Pancreas (tissue), 10 donors: ENCODE measurements at regions not wholly inside any gene's neighbourhood (a gene's known extent, or its start where the extent isn't known, plus 50 kb on each side); places are given as distances from the start of the nearest gene placed in this dataset.

Source experiments
- ATAC-seq, 4 donors: fragments of 200-7000 bp; cut with Tn5 transposase; one replicate each; pipeline versions ENCODE4 v1.8.0 to v1.9.1; 2020; ENCODE audit warnings: mild to moderate bottlenecking in 4 of 4, moderate library complexity in 4 of 4
- DNase-seq, 6 donors: peaks; one replicate each; pipeline ENCODE4 v3.0.0-alpha.2; 2020
- FAIRE-seq: peaks from 2 replicates; lab custom pipeline; 2012; peaks lifted over from hg19 to GRCh38; lab: Jason Lieb, UNC
- H3K27ac ChIP-seq, 4 donors: fragments of 200-600 bp; sonication (generic); 1 replicate in 3 of 4; 2 replicates in 1 of 4; pipeline versions ENCODE4 v1.5.0 to v1.8.0; 2020
- H3K27me3 ChIP-seq, 4 donors: fragments of 200-600 bp; one replicate each; pipeline ENCODE4 v1.8.0; 2021
- H3K36me3 ChIP-seq, 3 donors: fragments of 200-600 bp; sonication (generic) in 1 of 3; one replicate each; pipeline versions ENCODE4 v1.5.0 to v1.8.0; 2020 to 2021
- H3K4me1 ChIP-seq, 3 donors: fragments of 200-600 bp; one replicate each; pipeline ENCODE4 v1.8.0; 2021
- H3K4me3 ChIP-seq, 4 donors: fragments of 200-600 bp; sonication (generic) in 2 of 4; one replicate each; pipeline versions ENCODE4 v1.5.0 to v1.8.0; 2020 to 2021
- H3K9me3 ChIP-seq, 4 donors: fragments of 200-600 bp; one replicate each; pipeline ENCODE4 v1.8.0; 2021
- WGBS, 2 donors: extraction: QIAGEN DNeasy Blood & Tissue Kit; methylation state at CpG; one replicate each; pipeline ENCODE4 v1.1.7; 2013; 5-methylcytosine and 5-hydroxymethylcytosine counted together
- intact Hi-C, 3 donors: fragments of 100-400 bp; cut with DNase I; formaldehyde crosslinking; loops; one replicate each; pipeline versions ENCODE4 v1.11.1 to v1.14.2; 2022
- TF ChIP-seq, protein P1 (sequence below), 4 donors: fragments of 200-600 bp; sonication (generic) in 3 of 4; IDR thresholded peaks; one replicate each; pipeline versions ENCODE4 v1.5.0 to v1.8.0; 2021; ENCODE audit warnings: antibody characterized with exemption in 4 of 4
- donor health status: healthy with polysubstance abuse.
- donor health status: DM: no; HTN: no; CAD: no; lungs with moderate emphysema.
- donor health status: DM: no; HTN: no; CAD: no.
- donor health status: control.
- donor health status: control.
- donor health status: Bipolar disorder and iron deficiency.
- donor health status: DM: yes; HTN: yes; CAD: no.
- donor health status: DM: no; HTN: no; CAD: no.
- donor health status: DM: no; HTN: no; CAD: no.
- donor health status: DM: yes; HTN: yes; CAD: no.

DNA sequence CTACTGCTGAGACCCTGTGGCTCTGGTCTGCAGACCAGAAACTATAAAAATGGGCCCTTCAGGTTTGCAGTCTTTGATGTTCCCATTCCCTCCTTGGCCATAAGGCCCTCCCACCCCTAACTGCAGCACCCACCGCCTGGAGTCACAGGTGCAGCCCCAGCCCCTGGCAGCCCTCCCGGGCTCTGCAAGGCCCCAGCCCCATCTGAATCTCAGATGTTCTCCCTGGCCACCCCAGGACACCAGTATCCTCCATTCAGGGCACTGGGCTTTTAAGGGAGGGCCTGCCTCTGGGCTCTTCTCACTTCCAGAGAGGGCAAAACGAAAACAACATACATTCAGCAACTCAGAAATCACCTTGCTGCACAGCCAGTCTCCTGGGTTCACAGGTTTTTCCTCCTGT is 107.7 kb upstream of the RET start:
- TF ChIP-seq, protein P1, sequence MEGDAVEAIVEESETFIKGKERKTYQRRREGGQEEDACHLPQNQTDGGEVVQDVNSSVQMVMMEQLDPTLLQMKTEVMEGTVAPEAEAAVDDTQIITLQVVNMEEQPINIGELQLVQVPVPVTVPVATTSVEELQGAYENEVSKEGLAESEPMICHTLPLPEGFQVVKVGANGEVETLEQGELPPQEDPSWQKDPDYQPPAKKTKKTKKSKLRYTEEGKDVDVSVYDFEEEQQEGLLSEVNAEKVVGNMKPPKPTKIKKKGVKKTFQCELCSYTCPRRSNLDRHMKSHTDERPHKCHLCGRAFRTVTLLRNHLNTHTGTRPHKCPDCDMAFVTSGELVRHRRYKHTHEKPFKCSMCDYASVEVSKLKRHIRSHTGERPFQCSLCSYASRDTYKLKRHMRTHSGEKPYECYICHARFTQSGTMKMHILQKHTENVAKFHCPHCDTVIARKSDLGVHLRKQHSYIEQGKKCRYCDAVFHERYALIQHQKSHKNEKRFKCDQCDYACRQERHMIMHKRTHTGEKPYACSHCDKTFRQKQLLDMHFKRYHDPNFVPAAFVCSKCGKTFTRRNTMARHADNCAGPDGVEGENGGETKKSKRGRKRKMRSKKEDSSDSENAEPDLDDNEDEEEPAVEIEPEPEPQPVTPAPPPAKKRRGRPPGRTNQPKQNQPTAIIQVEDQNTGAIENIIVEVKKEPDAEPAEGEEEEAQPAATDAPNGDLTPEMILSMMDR (IDR thresholded peaks at IDR 0.05) = no peak
- DNase-seq (peak in 1 of 6 donors; percentile 40), FAIRE-seq (no peak), ATAC-seq (no peak)
- H3K27ac ChIP-seq = no peak overlapping the region
- no peaks in the 10 kb centered on the region for H3K9me3 ChIP-seq
- H3K4me3 ChIP-seq = no peak overlapping the region
- whole genome bisulfite sequencing, 2 donors = 70 to 71% methylated on average over 3 of the region's 3 CpGs
- H3K27me3 ChIP-seq = no peaks in the 10 kb centered on the region
- intact Hi-C loops = no loop called here
- H3K36me3 ChIP-seq = no peaks in the 10 kb centered on the region
- H3K4me1 ChIP-seq = no peaks in the 10 kb centered on the region

DNA sequence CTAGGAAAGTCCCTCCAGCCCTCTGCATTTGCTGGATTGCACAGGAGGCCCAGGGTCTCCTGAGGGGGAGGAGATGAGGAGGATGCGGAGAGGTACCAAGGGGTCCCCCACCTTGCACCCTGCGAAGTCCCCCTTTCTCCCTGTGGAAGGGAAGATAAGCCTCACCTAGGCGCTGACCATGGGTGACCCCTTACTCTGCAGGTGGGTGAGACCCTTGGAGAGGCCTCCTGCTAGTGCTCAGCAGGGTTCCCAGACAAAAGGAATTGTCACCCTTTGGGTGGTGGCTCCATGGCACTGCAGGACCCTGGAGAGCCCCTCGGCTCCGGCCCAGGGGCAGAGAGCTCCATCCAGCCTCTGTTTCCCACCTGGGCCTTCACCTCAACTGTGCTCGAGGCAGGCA is 107.0 kb upstream of the RET start:
- DNase-seq (peak in 1 of 6 donors; percentile 4), FAIRE-seq (no peak), ATAC-seq (no peak)
- Histone ChIP-seq H3K9me3 (no peaks in the 10 kb centered on the region), H3K36me3 (no peaks in the 10 kb centered on the region), H3K4me3 (no peak overlapping the region), H3K27ac (no peak overlapping the region), H3K4me1 (no peaks in the 10 kb centered on the region), H3K27me3 (no peaks in the 10 kb centered on the region)
- TF ChIP-seq, protein P1 (IDR thresholded peaks at IDR 0.05) = no peak
- 68 to 69% methylated on average over 6 of the region's 6 CpGs for WGBS, 2 donors
- intact Hi-C loops = no loop called here

DNA sequence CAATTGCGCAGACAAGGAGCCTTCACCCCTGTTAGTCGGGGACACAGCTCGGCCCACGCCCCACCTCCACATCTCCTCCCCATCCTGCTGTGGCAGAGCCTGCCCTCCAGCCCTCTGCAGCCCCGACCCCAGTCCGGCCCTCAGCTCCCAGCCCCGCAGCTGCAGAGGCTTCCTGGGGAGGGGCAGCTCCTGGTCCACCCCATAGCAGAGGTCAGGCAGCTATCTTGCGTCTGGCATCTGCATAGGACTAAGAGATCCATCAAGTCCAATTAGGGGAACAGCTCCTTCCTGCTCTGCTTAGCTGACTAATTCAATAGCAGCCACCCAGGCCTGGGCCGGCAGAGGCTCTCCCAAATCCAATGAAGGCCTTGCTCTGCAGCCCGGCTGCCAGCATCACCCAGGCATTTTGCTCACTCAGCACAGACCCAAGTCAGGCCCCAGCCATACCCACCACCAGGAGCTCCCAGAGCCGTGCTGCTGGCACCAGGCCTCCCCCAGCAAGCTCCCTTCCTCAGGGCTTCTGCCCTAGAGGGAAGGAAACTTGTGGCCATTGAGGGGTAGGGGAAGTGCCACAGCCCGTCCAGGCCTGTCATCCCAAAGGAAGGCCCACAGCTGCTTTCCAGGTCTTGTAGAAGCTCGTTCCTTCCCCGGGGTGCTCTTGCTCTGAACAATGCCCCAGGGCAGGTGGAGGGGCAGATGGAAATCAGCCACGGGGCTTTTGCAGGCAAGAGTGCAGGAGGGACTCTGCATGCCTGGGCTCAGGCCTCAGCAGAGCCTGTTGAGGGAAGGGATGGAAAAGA is 106.2 kb upstream of the RET start:
- WGBS, 2 donors = 75 to 80% methylated on average over 15 of the region's 15 CpGs

GRCh38 chr10:42971251-42971599 is 105.6 kb upstream of the RET start:
- no peaks in the 10 kb centered on the region for H3K4me1 ChIP-seq
- TF ChIP-seq, protein P1 (IDR thresholded peaks at IDR 0.05) = no peak
- H3K27ac ChIP-seq = no peak overlapping the region
- ATAC-seq (no peak), DNase-seq (peak in 1 of 6 donors; percentile 3), FAIRE-seq (no peak)
- no peak overlapping the region for H3K4me3 ChIP-seq
- H3K36me3 ChIP-seq = no peaks in the 10 kb centered on the region
- intact Hi-C loops = no loop called here
- H3K9me3 ChIP-seq = no peaks in the 10 kb centered on the region
- 71 to 77% methylated on average over 4 of the region's 4 CpGs for WGBS, 2 donors
- no peaks in the 10 kb centered on the region for H3K27me3 ChIP-seq

More for the DNA sequence above, 106.2 kb upstream of the RET start:
- no peaks in the 10 kb centered on the region for H3K27me3 ChIP-seq
- no peaks in the 10 kb centered on the region for H3K9me3 ChIP-seq
- peak in 4 of 6 donors; percentile 5 to 41 (median 25) for DNase-seq
- TF ChIP-seq, protein P1 (IDR thresholded peaks at IDR 0.05) = no peak
- H3K27ac ChIP-seq = no peak overlapping the region
- no peak for ATAC-seq
- FAIRE-seq = no peak
- intact Hi-C loops = no loop called here
- no peaks in the 10 kb centered on the region for H3K4me1 ChIP-seq
- no peaks in the 10 kb centered on the region for H3K36me3 ChIP-seq
- no peak overlapping the region for H3K4me3 ChIP-seq

- H3K4me1 ChIP-seq = no peaks in the 10 kb centered on the region
- no peak overlapping the region for H3K27ac ChIP-seq
- H3K36me3 ChIP-seq = no peaks in the 10 kb centered on the region
- intact Hi-C loops = no loop called here
- DNase-seq = no peak
- no peaks in the 10 kb centered on the region for H3K27me3 ChIP-seq
- no peaks in the 10 kb centered on the region for H3K9me3 ChIP-seq
- WGBS, 2 donors = 43 to 51% methylated on average over 6 of the region's 6 CpGs
- ATAC-seq = no peak
- no peak overlapping the region for H3K4me3 ChIP-seq
- TF ChIP-seq, protein P1 (IDR thresholded peaks at IDR 0.05) = no peak
- FAIRE-seq = no peak
Measured at GRCh38 chr10:42972946-42973345, 103.9 kb upstream of the RET start.
